22Rv1 (cell line): ENCODE measurements at regions not wholly inside any gene's neighbourhood (a gene's known extent, or its start where the extent isn't known, plus 50 kb on each side); places are given as distances from the start of the nearest gene placed in this dataset.

Experiments used
- ZFX ChIP-seq: fragments of 450-650 bp; IDR thresholded peaks from 2 replicates; pipeline ENCODE4 v1.6.1; 2017; ENCODE audit warnings: antibody characterized with exemption, borderline replicate concordance
- TF ChIP-seq, protein P1 (sequence below): fragments of 450-650 bp; IDR thresholded peaks from 2 replicates; pipeline ENCODE4 v1.5.1; 2017; ENCODE audit warnings: mild to moderate bottlenecking

DNA sequence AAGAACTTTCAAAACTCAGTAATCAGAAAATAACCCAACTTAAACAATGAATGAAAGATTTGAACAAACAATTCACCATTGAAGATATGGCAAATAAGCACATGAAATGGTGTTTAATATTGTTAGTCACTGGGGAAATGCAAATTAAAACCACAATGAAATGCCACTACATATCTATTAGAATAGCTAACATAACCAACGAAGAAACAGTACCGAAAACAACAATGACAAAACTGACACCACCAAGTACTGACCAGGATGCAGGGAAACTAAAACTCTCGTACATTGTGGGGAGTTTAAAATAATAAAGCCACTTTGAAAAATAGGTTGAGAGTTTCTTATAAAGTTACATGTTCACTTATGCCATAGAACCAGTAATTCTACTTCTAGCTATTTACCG lies 69.1 kb downstream of the KBTBD8 start:
- TF ChIP-seq, protein P1, sequence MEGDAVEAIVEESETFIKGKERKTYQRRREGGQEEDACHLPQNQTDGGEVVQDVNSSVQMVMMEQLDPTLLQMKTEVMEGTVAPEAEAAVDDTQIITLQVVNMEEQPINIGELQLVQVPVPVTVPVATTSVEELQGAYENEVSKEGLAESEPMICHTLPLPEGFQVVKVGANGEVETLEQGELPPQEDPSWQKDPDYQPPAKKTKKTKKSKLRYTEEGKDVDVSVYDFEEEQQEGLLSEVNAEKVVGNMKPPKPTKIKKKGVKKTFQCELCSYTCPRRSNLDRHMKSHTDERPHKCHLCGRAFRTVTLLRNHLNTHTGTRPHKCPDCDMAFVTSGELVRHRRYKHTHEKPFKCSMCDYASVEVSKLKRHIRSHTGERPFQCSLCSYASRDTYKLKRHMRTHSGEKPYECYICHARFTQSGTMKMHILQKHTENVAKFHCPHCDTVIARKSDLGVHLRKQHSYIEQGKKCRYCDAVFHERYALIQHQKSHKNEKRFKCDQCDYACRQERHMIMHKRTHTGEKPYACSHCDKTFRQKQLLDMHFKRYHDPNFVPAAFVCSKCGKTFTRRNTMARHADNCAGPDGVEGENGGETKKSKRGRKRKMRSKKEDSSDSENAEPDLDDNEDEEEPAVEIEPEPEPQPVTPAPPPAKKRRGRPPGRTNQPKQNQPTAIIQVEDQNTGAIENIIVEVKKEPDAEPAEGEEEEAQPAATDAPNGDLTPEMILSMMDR: no peak
- TF ChIP-seq ZFX: no peak
